Subcutaneous abdominal adipose tissue (tissue), 5 donors: ENCODE measurements at regions not wholly inside any gene's neighbourhood (a gene's known extent, or its start where the extent isn't known, plus 50 kb on each side); places are given as distances from the start of the nearest gene placed in this dataset.

Source experiments
- H3K27ac ChIP-seq: one replicate; pipeline ENCODE4 v1.7.0; 2013; ENCODE audit warnings: low read depth, mild to moderate bottlenecking, inconsistent platforms, low read length, moderate library complexity
- H3K27me3 ChIP-seq, 5 donors: one replicate each; pipeline ENCODE4 v1.7.0; 2013; ENCODE audit warnings: low read length in 5 of 5, inconsistent platforms in 1 of 5; ENCODE audit not compliant: control insufficient read depth in 5 of 5, insufficient read depth in 4 of 5
- H3K36me3 ChIP-seq, 5 donors: one replicate each; pipeline ENCODE4 v1.7.0; 2013; ENCODE audit warnings: low read length in 5 of 5; ENCODE audit not compliant: control insufficient read depth in 5 of 5, insufficient read depth in 5 of 5
- H3K4me1 ChIP-seq, 5 donors: one replicate each; pipeline ENCODE4 v1.7.0; 2013; ENCODE audit warnings: low read length in 5 of 5, mild to moderate bottlenecking in 3 of 5, moderate library complexity in 1 of 5; ENCODE audit not compliant: control insufficient read depth in 5 of 5, insufficient read depth in 5 of 5
- H3K4me3 ChIP-seq, 5 donors: one replicate each; pipeline ENCODE4 v1.7.0; 2013; ENCODE audit warnings: low read length in 5 of 5, low read depth in 1 of 5
- H3K9ac ChIP-seq, 5 donors: one replicate each; pipeline ENCODE4 v1.7.0; 2013; ENCODE audit warnings: low read length in 5 of 5, mild to moderate bottlenecking in 4 of 5, moderate library complexity in 3 of 5
- H3K9me3 ChIP-seq, 5 donors: one replicate each; pipeline ENCODE4 v1.7.0; 2013; ENCODE audit warnings: low read length in 5 of 5; ENCODE audit not compliant: control insufficient read depth in 5 of 5
- donor health status: healthy.
- donor health status: healthy.
- donor health status: healthy.
- donor health status: healthy.
- donor health status: healthy.

DNA sequence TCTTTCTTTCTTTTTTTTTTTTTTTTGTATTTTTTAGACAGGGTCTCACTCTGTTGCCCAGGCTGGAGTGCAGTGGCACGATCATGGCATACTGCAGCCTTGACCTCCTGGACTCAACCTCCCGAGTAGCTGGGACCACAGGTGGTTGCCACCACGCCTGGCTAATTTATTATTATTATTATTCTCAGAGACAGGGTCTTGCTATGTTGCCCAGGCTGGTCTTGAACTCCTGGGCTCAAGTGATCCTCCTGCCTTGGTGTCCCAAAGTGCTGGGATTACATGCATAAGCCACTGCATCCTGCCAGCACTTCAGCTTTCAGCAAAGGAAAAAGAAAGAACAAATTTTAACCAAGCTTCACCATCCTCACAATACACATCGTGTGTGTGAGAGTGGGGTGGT, 97.9 kb upstream of the SERBP1 start:
- H3K27ac ChIP-seq: no peak overlapping the region
- H3K36me3 ChIP-seq: no peaks in the 10 kb centered on the region
- H3K4me3 ChIP-seq: no peak overlapping the region
- H3K27me3 ChIP-seq: no peaks in the 10 kb centered on the region
- peaks cover 0 to 3% (median 0%) of the 10 kb centered on the region in 5 donors for H3K4me1 ChIP-seq
- no peaks in the 10 kb centered on the region for H3K9me3 ChIP-seq
- H3K9ac ChIP-seq: no peak overlapping the region

- Histone ChIP-seq H3K9me3 (no peaks in the 10 kb centered on the region), H3K4me3 (no peak overlapping the region), H3K27me3 (no peaks in the 10 kb centered on the region)
Observed at GRCh38 chr1:67530071-67530470, 99.9 kb upstream of the SERBP1 start.

DNA sequence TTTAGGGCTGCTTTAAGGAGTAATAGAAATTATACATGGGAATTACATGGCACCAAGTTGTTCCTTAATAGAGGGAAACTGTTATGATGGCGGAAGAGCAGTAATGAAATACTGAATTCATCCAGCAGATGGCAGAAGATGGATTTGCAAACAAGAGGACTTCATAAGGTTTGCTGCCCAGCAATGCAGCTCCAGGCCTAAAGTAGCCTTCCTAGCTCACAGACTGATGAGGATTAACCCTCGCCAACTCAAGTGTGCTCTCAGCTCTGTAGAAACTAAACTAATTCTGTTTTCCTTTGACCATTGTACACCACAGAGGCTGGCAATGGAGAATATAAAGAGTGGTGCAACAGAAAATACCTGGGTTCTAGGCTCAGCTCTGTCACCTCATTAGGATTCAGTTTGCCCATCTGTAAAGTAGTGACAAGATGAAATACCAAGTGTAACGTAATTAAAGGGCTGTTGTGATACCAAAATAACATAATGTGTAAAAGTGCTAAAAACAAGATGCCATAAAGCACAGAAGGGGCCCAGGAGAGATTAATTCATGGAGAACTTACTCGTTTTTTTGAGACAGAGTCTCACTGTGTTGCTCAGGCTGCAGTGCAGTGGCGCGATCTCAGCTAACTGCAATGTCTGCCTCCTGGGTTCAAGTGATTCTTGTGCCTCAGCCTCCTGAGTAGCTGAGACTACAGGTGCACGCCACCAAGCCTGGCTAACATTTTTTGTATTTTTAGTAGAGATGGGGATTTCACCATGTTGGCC, 102.4 kb upstream of the SERBP1 start:
- H3K4me3 ChIP-seq: no peak overlapping the region
- H3K9ac ChIP-seq: no peak overlapping the region
- no peaks in the 10 kb centered on the region for H3K9me3 ChIP-seq
- H3K36me3 ChIP-seq: no peaks in the 10 kb centered on the region
- H3K27ac ChIP-seq: no peak overlapping the region
- H3K4me1 ChIP-seq: peaks cover 8 to 24% (median 21%) of the 10 kb centered on the region in 5 donors
- H3K27me3 ChIP-seq: no peaks in the 10 kb centered on the region

More at GRCh38 chr1:67530071-67530470, 99.9 kb upstream of the SERBP1 start:
- peaks cover 0 to 1% (median 0%) of the 10 kb centered on the region in 5 donors for H3K4me1 ChIP-seq
- no peak overlapping the region for H3K27ac ChIP-seq
- H3K36me3 ChIP-seq: no peaks in the 10 kb centered on the region
- no peak overlapping the region for H3K9ac ChIP-seq

DNA sequence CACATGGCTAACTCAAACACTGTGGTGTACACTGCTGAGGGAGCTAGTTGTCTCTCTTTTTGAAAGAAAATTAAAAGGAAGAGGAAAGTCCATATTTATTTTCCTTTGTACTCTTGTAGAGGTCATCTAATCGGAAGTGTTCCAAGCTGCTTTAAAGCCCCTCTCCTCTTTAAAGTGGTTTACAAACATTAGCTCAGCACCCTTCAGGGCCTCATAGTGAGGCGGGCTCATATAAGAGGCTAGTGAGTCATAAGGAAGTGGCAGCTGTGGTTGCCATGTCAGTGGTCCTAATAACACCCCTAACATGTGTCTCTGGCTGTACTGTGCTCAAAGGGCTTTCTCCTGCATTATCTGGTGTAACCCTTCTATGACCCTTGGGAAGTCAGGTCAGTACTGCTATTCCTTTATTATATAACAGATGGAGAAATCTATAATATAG, 104.4 kb upstream of the SERBP1 start:
- H3K4me3 ChIP-seq: no peak overlapping the region
- H3K27ac ChIP-seq: no peak overlapping the region
- H3K9ac ChIP-seq: no peak overlapping the region
- no peaks in the 10 kb centered on the region for H3K9me3 ChIP-seq
- no peaks in the 10 kb centered on the region for H3K27me3 ChIP-seq
- H3K36me3 ChIP-seq: no peaks in the 10 kb centered on the region
- peaks cover 8 to 34% (median 26%) of the 10 kb centered on the region in 5 donors for H3K4me1 ChIP-seq

- H3K9ac ChIP-seq: peak overlapping the region in 1 of 5 donors; percentile 4
- H3K9me3 ChIP-seq: no peaks in the 10 kb centered on the region
- H3K4me3 ChIP-seq: no peak overlapping the region
- peak overlapping the region; percentile 80 for H3K27ac ChIP-seq
- H3K36me3 ChIP-seq: no peaks in the 10 kb centered on the region
- H3K27me3 ChIP-seq: no peaks in the 10 kb centered on the region
- peaks cover 8 to 42% (median 26%) of the 10 kb centered on the region in 5 donors for H3K4me1 ChIP-seq
Observed at GRCh38 chr1:67535474-67535873, 105.3 kb upstream of the SERBP1 start.

DNA sequence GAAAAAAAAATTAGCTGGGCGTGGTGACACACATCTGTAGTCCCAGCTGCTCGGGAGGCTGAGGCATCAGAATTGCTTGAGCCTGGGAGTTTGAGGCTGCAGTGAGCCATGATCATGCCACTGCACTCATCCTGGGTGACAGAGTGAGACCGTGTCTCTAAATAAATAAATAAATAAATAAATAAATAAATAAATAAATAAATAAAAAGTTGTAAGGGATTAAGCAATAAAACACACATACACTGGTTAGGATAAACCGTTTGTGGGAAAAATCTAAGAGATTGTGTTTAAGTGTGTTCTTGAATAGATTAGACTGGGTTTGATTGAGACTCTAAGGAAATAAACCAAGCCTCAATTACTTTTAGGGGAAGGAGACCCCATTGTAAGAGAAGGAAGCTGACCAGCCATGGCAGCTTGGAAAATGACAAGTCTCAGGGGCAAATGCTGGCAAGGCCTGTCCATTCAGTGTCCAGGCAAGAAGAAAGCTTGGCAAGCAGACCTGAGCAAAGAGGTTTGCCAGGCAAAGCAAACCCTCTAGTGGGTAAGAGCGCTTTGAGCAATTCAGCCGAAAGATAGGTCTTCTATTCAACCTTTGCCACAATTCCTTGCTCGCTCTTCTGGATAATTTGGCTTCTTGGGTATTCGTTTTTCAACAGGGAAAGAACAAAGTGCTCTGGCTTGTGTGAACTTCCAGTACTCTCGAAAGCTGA, 106.9 kb upstream of the SERBP1 start:
- Histone ChIP-seq H3K27me3 (no peaks in the 10 kb centered on the region), H3K27ac (peak overlapping the region; percentile 80), H3K9me3 (no peaks in the 10 kb centered on the region), H3K4me3 (no peak overlapping the region), H3K9ac (peak overlapping the region in 2 of 5 donors; percentile 44 to 61), H3K4me1 (peaks cover 8 to 42% (median 26%) of the 10 kb centered on the region in 5 donors), H3K36me3 (no peaks in the 10 kb centered on the region)

- peak overlapping the region in 3 of 5 donors; percentile 33 to 61 (median 44) for H3K9ac ChIP-seq
- H3K9me3 ChIP-seq: no peaks in the 10 kb centered on the region
- peak overlapping the region in 1 of 5 donors; percentile 13 for H3K4me3 ChIP-seq
- peaks cover 8 to 42% (median 26%) of the 10 kb centered on the region in 5 donors for H3K4me1 ChIP-seq
- H3K27me3 ChIP-seq: no peaks in the 10 kb centered on the region
- H3K36me3 ChIP-seq: no peaks in the 10 kb centered on the region
- peak overlapping the region; percentile 79 for H3K27ac ChIP-seq
Observed at GRCh38 chr1:67537667-67538018, 107.4 kb upstream of the SERBP1 start.

- Histone ChIP-seq H3K27ac (no peak overlapping the region), H3K36me3 (no peaks in the 10 kb centered on the region), H3K4me1 (peaks cover 8 to 40% (median 26%) of the 10 kb centered on the region in 5 donors), H3K9me3 (no peaks in the 10 kb centered on the region), H3K27me3 (no peaks in the 10 kb centered on the region), H3K4me3 (no peak overlapping the region), H3K9ac (no peak overlapping the region)
Observed at GRCh38 chr1:67540025-67540732, 110.0 kb upstream of the SERBP1 start.

- Histone ChIP-seq H3K4me1 (peaks cover 6 to 36% (median 24%) of the 10 kb centered on the region in 5 donors), H3K9ac (no peak overlapping the region), H3K9me3 (no peaks in the 10 kb centered on the region), H3K4me3 (no peak overlapping the region), H3K27ac (no peak overlapping the region), H3K27me3 (no peaks in the 10 kb centered on the region), H3K36me3 (no peaks in the 10 kb centered on the region)
Observed at GRCh38 chr1:67540733-67541125, 110.5 kb upstream of the SERBP1 start.

- Histone ChIP-seq H3K27ac (no peak overlapping the region), H3K36me3 (no peaks in the 10 kb centered on the region), H3K4me1 (peaks cover 0 to 17% (median 7%) of the 10 kb centered on the region in 5 donors), H3K27me3 (no peaks in the 10 kb centered on the region), H3K9ac (no peak overlapping the region), H3K4me3 (no peak overlapping the region), H3K9me3 (no peaks in the 10 kb centered on the region)
Observed at GRCh38 chr1:67542747-67543146, 112.5 kb upstream of the SERBP1 start.
